Memory B cell (primary cell): ENCODE measurements at regions not wholly inside any gene's neighbourhood (a gene's known extent, or its start where the extent isn't known, plus 50 kb on each side); places are given as distances from the start of the nearest gene placed in this dataset.
A peak's percentile ranks its signal among the peaks of the same experiment; 100 is the strongest.
"Not testable (repeated sequence)": the region's sequence is repeated elsewhere in the genome, so short reads cannot be mapped to it uniquely, and the experiment has no call there.

Source experiments
- ATAC-seq: fragments of 150-1000 bp; cut with Tn5 transposase; 2 replicates; pipeline ENCODE4 v1.10.0; 2021; ENCODE audit warnings: low read depth, mild to moderate bottlenecking, moderate library complexity
- DNase-seq, 2 donors: peaks; one replicate each; pipeline ENCODE4 v3.0.0; 2022; ENCODE audit warnings: low spot score in 2 of 2
- H3K27ac Mint-ChIP-seq: one replicate; pipeline ENCODE4 v1.8.0; 2022; ENCODE audit warnings: mild to moderate bottlenecking, moderate library complexity, mixed read lengths
- H3K27me3 Mint-ChIP-seq: one replicate; pipeline ENCODE4 v1.8.0; 2022; ENCODE audit warnings: mixed read lengths
- H3K36me3 Mint-ChIP-seq: one replicate; pipeline ENCODE4 v1.8.0; 2022; ENCODE audit warnings: mild to moderate bottlenecking, mixed read lengths
- H3K4me1 Mint-ChIP-seq: one replicate; pipeline ENCODE4 v1.8.0; 2022; ENCODE audit warnings: mixed read lengths
- H3K4me3 Mint-ChIP-seq: one replicate; pipeline ENCODE4 v1.8.0; 2022; ENCODE audit warnings: mild to moderate bottlenecking, moderate library complexity, mixed read lengths
- H3K9me3 Mint-ChIP-seq: one replicate; pipeline ENCODE4 v1.8.0; 2022; ENCODE audit warnings: mixed read lengths

- peaks cover 9% of the 10 kb centered on the region for H3K4me1 Mint-ChIP-seq
- peaks cover 4% of the 10 kb centered on the region for H3K27me3 Mint-ChIP-seq
- H3K36me3 Mint-ChIP-seq: no peaks in the 10 kb centered on the region
- ATAC-seq (no peak), DNase-seq (no peak)
- no peak overlapping the region for H3K27ac Mint-ChIP-seq
- H3K9me3 Mint-ChIP-seq: no peaks in the 10 kb centered on the region
- H3K4me3 Mint-ChIP-seq: no peak overlapping the region
Observed at GRCh38 chr1:56139836-56140235, 439.5 kb downstream of the PLPP3 start.

GRCh38 chr1:56137521-56138505 lies 441.6 kb downstream of the PLPP3 start:
- Mint-ChIP-seq H3K27me3 (peaks cover 4% of the 10 kb centered on the region), H3K4me1 (peaks cover 18% of the 10 kb centered on the region), H3K9me3 (no peaks in the 10 kb centered on the region), H3K36me3 (no peaks in the 10 kb centered on the region), H3K4me3 (no peak overlapping the region), H3K27ac (no peak overlapping the region)
- no peak for ATAC-seq
- DNase-seq: no peak

GRCh38 chr1:56137090-56137489 lies 442.3 kb downstream of the PLPP3 start:
- H3K36me3 Mint-ChIP-seq: no peaks in the 10 kb centered on the region
- H3K4me1 Mint-ChIP-seq: peaks cover 24% of the 10 kb centered on the region
- no peak for ATAC-seq
- H3K9me3 Mint-ChIP-seq: no peaks in the 10 kb centered on the region
- no peak overlapping the region for H3K4me3 Mint-ChIP-seq
- no peak for DNase-seq
- peaks cover 2% of the 10 kb centered on the region for H3K27me3 Mint-ChIP-seq
- no peak overlapping the region for H3K27ac Mint-ChIP-seq

GRCh38 chr1:56135864-56136147 lies 443.6 kb downstream of the PLPP3 start:
- no peak overlapping the region for H3K27ac Mint-ChIP-seq
- peaks cover 24% of the 10 kb centered on the region for H3K4me1 Mint-ChIP-seq
- H3K9me3 Mint-ChIP-seq: no peaks in the 10 kb centered on the region

GRCh38 chr1:56135069-56135863 lies 444.1 kb downstream of the PLPP3 start:
- Mint-ChIP-seq H3K9me3 (no peaks in the 10 kb centered on the region), H3K27me3 (peaks cover 2% of the 10 kb centered on the region), H3K4me1 (peaks cover 24% of the 10 kb centered on the region), H3K27ac (no peak overlapping the region), H3K36me3 (no peaks in the 10 kb centered on the region), H3K4me3 (no peak overlapping the region)
- ATAC-seq (peak; percentile 38), DNase-seq (no peak)

More at GRCh38 chr1:56135864-56136147, 443.6 kb downstream of the PLPP3 start:
- DNase-seq (no peak), ATAC-seq (no peak)
- Mint-ChIP-seq H3K27me3 (peaks cover 2% of the 10 kb centered on the region), H3K4me3 (no peak overlapping the region), H3K36me3 (no peaks in the 10 kb centered on the region)

- ATAC-seq (peak; percentile 65), DNase-seq (no peak)
- Mint-ChIP-seq H3K36me3 (no peaks in the 10 kb centered on the region), H3K27me3 (peaks cover 2% of the 10 kb centered on the region), H3K27ac (no peak overlapping the region), H3K9me3 (no peaks in the 10 kb centered on the region), H3K4me3 (no peak overlapping the region), H3K4me1 (peaks cover 24% of the 10 kb centered on the region)
Observed at GRCh38 chr1:56133522-56134472, 445.6 kb downstream of the PLPP3 start.

- H3K4me1 Mint-ChIP-seq: peaks cover 24% of the 10 kb centered on the region
- ATAC-seq (no peak), DNase-seq (no peak)
- no peak overlapping the region for H3K27ac Mint-ChIP-seq
- no peaks in the 10 kb centered on the region for H3K9me3 Mint-ChIP-seq
- no peaks in the 10 kb centered on the region for H3K36me3 Mint-ChIP-seq
- no peak overlapping the region for H3K4me3 Mint-ChIP-seq
- H3K27me3 Mint-ChIP-seq: peaks cover 3% of the 10 kb centered on the region
Observed at GRCh38 chr1:56132520-56132919, 446.8 kb downstream of the PLPP3 start.

- no peaks in the 10 kb centered on the region for H3K36me3 Mint-ChIP-seq
- H3K27me3 Mint-ChIP-seq: peaks cover 6% of the 10 kb centered on the region
- H3K4me3 Mint-ChIP-seq: no peak overlapping the region
- peaks cover 16% of the 10 kb centered on the region for H3K4me1 Mint-ChIP-seq
- DNase-seq (no peak), ATAC-seq (no peak)
- no peaks in the 10 kb centered on the region for H3K9me3 Mint-ChIP-seq
- H3K27ac Mint-ChIP-seq: no peak overlapping the region
Observed at GRCh38 chr1:56129837-56130236, 449.5 kb downstream of the PLPP3 start.

- Mint-ChIP-seq H3K4me3 (no peak overlapping the region), H3K4me1 (no peaks in the 10 kb centered on the region), H3K9me3 (peaks cover 13% of the 10 kb centered on the region), H3K27me3 (peaks cover 6% of the 10 kb centered on the region), H3K27ac (no peak overlapping the region), H3K36me3 (no peaks in the 10 kb centered on the region)
- ATAC-seq (no peak), DNase-seq (no peak)
Observed at GRCh38 chr1:56125316-56125715, 454.0 kb downstream of the PLPP3 start.

GRCh38 chr1:56123826-56124225 lies 455.5 kb downstream of the PLPP3 start:
- DNase-seq (no peak), ATAC-seq (no peak)
- Mint-ChIP-seq H3K4me3 (no peak overlapping the region), H3K36me3 (no peaks in the 10 kb centered on the region), H3K27me3 (peaks cover 4% of the 10 kb centered on the region), H3K27ac (no peak overlapping the region), H3K9me3 (peaks cover 13% of the 10 kb centered on the region), H3K4me1 (no peaks in the 10 kb centered on the region)

GRCh38 chr1:56123421-56123820 lies 455.9 kb downstream of the PLPP3 start:
- DNase-seq (no peak), ATAC-seq (no peak)
- H3K4me3 Mint-ChIP-seq: no peak overlapping the region
- peaks cover 13% of the 10 kb centered on the region for H3K9me3 Mint-ChIP-seq
- H3K27ac Mint-ChIP-seq: no peak overlapping the region
- peaks cover 3% of the 10 kb centered on the region for H3K27me3 Mint-ChIP-seq
- no peaks in the 10 kb centered on the region for H3K36me3 Mint-ChIP-seq
- no peaks in the 10 kb centered on the region for H3K4me1 Mint-ChIP-seq

- H3K9me3 Mint-ChIP-seq: peaks cover 13% of the 10 kb centered on the region
- no peak overlapping the region for H3K4me3 Mint-ChIP-seq
- H3K27me3 Mint-ChIP-seq: peaks cover 6% of the 10 kb centered on the region
- ATAC-seq (no peak), DNase-seq (no peak)
- H3K27ac Mint-ChIP-seq: no peak overlapping the region
- no peaks in the 10 kb centered on the region for H3K36me3 Mint-ChIP-seq
- no peaks in the 10 kb centered on the region for H3K4me1 Mint-ChIP-seq
Observed at GRCh38 chr1:56120021-56120420, 459.3 kb downstream of the PLPP3 start.

GRCh38 chr1:56118676-56119075 lies 460.7 kb downstream of the PLPP3 start:
- DNase-seq, ATAC-seq, H3K27ac Mint-ChIP-seq, H3K27me3 Mint-ChIP-seq, H3K4me1 Mint-ChIP-seq, H3K4me3 Mint-ChIP-seq, H3K36me3 Mint-ChIP-seq: not testable (repeated sequence)
- H3K9me3 Mint-ChIP-seq: peaks cover 13% of the 10 kb centered on the region
